HG03460 (cell line): ENCODE measurements at regions not wholly inside any gene's neighbourhood (a gene's known extent, or its start where the extent isn't known, plus 50 kb on each side); places are given as distances from the start of the nearest gene placed in this dataset.

Experiments
- ATAC-seq: cut with Tn5 transposase; IDR thresholded peaks from one replicate; pipeline ENCODE4 v1.9.1; 2021; ENCODE audit not compliant: unreplicated experiment

GRCh38 chr18:68435581-68435980, 279.3 kb downstream of the TMX3 start:
- no peak for ATAC-seq

GRCh38 chr18:68431922-68432198, 283.0 kb downstream of the TMX3 start:
- ATAC-seq: no peak

GRCh38 chr18:68431111-68431921, 283.6 kb downstream of the TMX3 start:
- no peak for ATAC-seq

- ATAC-seq: no peak
These were observed 285.1 kb downstream of the TMX3 start for GRCh38 chr18:68429841-68430240.

DNA sequence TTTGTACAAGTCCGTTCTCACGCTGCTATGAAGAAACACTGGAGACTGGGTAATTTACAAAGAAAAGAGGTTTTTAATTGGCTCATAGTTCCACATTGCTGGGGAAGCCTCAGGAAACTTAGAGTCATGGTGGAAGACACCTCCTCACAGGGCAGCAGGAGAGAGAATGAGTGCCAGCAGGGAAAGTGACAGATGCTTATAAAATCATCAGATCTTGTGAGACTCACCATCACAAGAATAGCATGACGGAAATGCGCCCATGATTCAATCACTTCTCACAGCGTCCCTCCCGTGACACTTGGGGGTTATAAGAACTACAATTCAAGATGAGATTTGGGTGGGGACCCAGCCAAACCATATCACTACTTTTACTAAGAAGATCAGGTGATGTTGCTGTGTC, 285.8 kb downstream of the TMX3 start:
- no peak for ATAC-seq

- no peak for ATAC-seq
These were observed 286.2 kb downstream of the TMX3 start for GRCh38 chr18:68428661-68429060.

DNA sequence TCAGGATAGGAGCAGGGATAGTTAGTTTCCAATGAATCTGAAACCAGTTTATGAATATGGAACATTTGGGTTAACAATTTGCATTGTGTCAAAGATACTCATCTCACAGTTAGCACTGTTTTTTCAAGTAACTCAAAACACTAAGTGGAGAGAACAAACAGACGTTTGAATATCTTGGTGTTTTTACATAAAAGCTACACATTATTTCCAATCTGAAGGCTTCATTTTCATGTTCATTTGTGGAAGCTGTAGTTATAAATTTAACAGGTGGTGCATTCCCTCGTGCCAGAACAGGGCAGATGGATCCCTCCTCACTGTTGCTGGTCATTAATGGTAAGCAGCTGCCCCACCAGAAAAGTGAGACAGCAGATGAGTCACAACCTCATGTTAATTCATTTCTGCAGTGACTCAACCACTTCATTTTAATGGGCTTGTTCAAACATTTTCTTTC, 286.9 kb downstream of the TMX3 start:
- ATAC-seq: no peak

DNA sequence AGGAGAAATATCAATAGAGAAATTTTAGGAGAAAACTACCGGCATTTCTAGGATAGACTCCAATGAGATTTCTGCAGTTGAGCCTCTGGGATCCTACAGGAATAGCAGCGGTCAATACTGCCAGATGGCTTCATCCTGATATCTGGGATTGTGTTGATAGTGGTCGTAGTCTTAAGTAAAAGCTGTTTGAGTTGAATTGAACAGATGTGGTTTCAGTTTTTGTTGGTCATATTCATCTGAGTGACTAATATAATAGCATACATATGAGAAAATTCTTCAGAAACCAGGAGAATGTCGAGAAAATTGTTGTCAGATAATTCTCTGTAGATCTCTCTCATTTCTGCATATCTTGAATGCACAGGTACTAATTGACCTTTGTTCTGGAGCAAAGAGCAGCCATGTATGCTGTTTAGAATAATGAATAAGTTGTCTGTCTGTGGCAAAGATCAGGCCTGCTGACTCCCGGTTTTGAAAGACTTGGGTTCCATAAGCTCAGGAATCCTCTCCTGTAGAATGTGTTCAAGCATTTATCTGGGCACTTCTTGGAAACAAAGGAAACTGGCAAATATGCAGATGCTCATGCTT, 288.1 kb downstream of the TMX3 start:
- no peak for ATAC-seq

DNA sequence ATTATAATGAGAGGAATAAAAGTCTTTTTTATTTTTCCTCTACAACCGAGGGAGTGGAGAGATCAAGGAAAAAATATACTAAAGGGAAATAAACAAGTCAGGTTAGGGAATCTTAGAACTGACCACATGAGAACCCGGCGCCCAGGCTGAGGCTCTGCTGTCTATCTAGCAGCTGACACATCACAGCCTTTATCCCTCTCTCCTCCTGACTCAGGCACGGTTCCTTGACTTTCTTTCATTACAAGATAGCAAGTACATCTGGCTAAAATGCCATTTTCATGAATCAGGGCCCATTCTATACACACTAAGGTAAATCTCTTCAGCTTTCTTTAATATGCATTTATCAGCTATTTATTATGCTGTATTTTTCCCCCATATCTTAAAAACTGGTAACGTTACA, 296.0 kb downstream of the TMX3 start:
- ATAC-seq: no peak

GRCh38 chr18:68418226-68418868, 296.6 kb downstream of the TMX3 start:
- no peak for ATAC-seq

DNA sequence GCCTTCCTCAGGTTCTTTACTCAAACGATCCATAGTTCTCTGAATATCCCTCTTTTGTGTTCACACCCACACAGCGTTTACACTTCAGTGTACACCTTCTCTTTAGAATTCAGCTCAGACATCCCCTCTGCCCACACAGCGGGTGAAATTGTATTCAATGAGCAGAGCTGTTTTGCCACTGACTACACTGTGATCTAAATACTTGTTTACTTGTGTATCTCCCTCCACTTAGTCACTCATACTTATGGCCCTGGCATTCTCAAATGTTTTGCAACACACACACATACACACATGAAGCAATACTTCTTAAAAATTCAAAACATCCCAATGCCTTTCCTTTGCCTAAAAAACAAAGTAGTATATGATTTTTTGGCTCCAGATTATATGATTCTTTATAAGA, 297.1 kb downstream of the TMX3 start:
- no peak for ATAC-seq

DNA sequence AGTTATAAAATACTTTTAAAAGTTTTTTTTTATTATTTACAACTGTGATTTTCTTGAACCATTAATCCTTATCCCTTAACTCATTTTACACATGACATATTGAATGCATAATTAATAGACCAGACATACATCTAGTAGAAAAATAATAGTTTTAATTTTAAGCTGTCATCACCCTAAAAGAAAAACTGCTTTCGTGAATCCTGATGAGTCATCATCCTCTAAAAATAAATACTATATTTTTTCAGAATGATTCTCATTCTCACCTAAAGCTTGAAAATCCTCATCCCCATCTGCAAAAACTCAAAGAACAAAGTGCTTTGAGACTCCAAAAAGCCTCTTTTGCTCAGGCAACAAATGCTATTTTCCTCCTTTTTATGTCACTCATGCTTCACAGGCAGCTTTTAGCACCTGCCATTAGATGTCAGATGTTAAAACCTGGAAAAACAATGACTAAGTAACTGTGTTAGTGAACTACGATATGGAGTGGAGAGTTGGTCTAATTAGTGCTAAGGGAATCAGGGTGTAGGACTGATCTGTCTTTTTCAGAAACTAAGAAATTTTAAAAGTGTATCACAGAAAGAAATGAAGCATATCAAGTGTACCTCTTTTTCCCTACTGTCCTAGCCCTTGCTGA, 297.6 kb downstream of the TMX3 start:
- ATAC-seq: no peak

DNA sequence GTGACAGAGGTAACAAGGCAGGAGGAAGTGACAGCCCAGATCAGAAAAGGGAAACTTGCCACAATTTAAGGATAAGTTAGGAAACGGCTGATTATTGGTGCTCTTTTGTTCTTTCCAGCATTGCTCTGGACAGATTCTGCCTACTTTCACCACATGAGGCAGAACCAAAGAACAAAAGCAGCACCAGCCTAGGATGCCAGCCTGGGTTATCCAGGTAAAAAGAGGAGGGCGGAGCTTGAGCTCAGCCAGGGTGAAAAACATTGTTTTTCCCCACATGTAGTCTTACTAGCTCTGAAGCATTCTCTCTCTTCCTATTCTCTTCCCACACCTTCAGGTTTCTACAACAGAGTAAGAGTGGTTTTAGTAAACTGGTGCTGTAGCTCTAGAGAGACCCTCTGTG, 300.5 kb downstream of the TMX3 start:
- no peak for ATAC-seq

DNA sequence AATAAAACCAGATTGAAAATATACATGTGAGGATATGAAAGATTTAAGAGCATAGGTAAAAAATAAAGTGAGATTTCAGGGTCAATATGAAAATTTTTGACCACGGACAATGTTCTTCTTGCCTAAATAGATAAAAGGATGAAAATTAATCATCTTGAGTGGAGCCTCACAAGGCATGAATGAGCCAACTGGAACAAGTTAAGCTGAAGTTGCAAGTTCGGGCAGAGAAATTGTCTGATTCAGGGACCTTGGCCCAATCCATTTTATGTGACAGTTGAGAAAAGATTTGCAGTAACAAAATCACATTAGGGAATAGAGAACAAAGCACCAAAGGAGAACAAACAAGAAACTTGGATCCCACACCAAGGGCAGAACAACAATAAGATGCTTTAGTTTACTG, 305.3 kb downstream of the TMX3 start:
- no peak for ATAC-seq

- no peak for ATAC-seq
These were observed 308.1 kb downstream of the TMX3 start for GRCh38 chr18:68406761-68407160.

GRCh38 chr18:68402784-68403183, 312.1 kb downstream of the TMX3 start:
- ATAC-seq: no peak

DNA sequence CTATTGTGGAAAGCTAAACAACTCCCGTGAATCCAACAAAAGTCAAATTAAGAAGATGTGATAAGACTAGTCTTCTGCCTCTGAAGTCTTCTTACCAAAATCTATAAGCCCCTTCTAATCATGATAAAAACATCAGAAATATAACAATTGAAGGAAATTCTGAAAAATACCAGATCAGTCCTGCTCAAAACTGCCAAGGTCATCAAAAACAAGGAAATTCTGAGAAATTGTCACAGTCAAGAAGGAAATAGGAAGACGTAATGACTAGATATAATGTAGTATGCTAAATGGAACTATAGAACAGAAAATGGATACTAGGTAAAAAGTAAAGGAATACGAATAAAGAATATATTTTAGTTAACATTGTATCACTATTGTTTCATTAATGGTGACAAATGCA, 314.0 kb downstream of the TMX3 start:
- ATAC-seq: no peak

DNA sequence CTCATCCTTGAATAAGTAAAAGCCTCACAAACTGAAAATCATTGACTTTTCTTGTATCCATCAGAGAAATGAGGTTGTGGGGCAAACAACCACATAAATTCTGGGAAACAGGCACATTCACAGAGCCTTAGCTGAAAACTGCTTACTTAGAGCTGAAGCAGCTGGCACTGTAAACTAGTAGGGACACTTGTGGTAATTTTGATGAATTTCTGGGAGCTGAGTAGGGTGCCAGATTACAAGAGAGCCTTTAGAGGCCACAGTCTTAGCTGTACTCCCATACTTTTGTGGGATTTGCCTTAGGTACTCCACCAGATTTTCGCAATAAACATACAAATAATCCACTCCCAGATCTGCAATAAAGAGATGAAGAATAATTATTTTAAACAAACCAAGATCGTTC, 315.2 kb downstream of the TMX3 start:
- ATAC-seq: no peak

GRCh38 chr18:68397241-68398035, 317.5 kb downstream of the TMX3 start:
- no peak for ATAC-seq

GRCh38 chr18:68394705-68395104, 320.2 kb downstream of the TMX3 start:
- no peak for ATAC-seq

DNA sequence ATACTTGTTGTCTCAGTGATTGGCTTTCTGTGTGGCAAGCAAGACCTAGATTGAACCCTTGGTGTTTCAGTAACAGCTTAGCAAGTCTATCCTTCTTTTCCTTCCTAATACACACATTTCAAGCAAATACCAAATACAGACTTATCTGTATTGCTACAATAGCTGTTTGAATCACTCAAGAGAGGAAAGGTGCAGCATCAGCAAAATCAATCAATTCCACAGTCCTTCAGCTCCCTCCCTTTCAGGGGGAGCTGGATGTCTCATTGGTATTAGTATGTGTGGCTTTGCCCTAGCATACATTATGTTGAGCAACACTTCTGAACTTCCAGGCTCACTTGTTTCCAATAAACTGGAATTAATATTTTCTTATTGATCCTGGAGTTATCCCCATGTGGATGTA, 323.1 kb downstream of the TMX3 start:
- no peak for ATAC-seq
